ENCODE measurements at regions not wholly inside any gene's neighbourhood (a gene's known extent, or its start where the extent isn't known, plus 50 kb on each side); places are given as distances from the start of the nearest gene placed in this dataset.

DNA sequence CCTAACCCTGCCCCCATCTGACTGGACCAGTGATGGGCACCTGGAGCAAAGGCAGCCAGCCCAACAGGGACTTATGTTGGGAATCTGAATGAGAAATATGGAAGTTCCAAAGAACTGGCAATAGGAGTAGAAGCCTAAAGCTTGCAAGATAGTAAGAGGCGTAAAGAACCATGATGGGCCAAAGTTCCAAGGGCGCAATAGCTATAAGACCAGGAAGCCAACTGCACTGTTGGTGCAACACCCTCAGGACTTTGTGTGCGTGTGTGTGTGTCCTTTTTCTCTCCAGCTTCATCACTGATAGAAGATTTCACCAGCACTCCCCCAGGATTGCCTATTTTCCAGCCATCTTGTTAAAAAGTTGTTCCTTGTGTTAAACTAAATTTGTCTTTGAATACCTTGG lies 92.8 kb downstream of the ZNF608 start:
- no peak for TF ChIP-seq CTCF (IDR thresholded peaks at IDR 0.05)
- TF ChIP-seq POLR2A (IDR thresholded peaks at IDR 0.05), result no peak

Measured in right lobe of liver (tissue), 4 donors.